Gastroesophageal sphincter (tissue), 4 donors: ENCODE measurements at regions not wholly inside any gene's neighbourhood (a gene's known extent, or its start where the extent isn't known, plus 50 kb on each side); places are given as distances from the start of the nearest gene placed in this dataset.

Experiments used
- ATAC-seq: fragments of 150-250 bp; one replicate; pipeline ENCODE4 v1.9.1; 2016; ENCODE audit warnings: mild to moderate bottlenecking, moderate library complexity
- H3K27ac ChIP-seq, 4 donors: fragments of 200-600 bp; sonication (generic) in 3 of 4; 1 replicate in 3 of 4; 2 replicates in 1 of 4; pipeline ENCODE4 v1.5.1; 2016 to 2019
- H3K27me3 ChIP-seq: fragments of 200-600 bp; sonication (generic); one replicate; pipeline ENCODE4 v1.5.1; 2019
- H3K36me3 ChIP-seq, 2 donors: fragments of 200-600 bp; sonication (generic); one replicate each; pipeline ENCODE4 v1.5.1; 2019; ENCODE audit warnings: control low read depth in 1 of 2
- H3K4me1 ChIP-seq, 3 donors: fragments of 200-600 bp; sonication (generic); 1 replicate in 2 of 3; 2 replicates in 1 of 3; pipeline ENCODE4 v1.5.1; 2016 to 2019; ENCODE audit warnings: control low read depth in 2 of 3
- H3K4me3 ChIP-seq, 2 donors: fragments of 200-600 bp; sonication (generic); one replicate each; pipeline ENCODE4 v1.5.1; 2019; ENCODE audit warnings: mild to moderate bottlenecking in 1 of 2, moderate library complexity in 1 of 2
- H3K9me3 ChIP-seq, 3 donors: fragments of 200-600 bp; sonication (generic); one replicate each; pipeline ENCODE4 v1.5.1; 2017 to 2019; ENCODE audit warnings: control low read depth in 2 of 3
- EP300 ChIP-seq: sonication (generic); formaldehyde crosslinking; IDR thresholded peaks from one replicate; pipeline ENCODE4 v1.6.1; 2017; ENCODE audit warnings: antibody characterized with exemption, mild to moderate bottlenecking
- POLR2A ChIP-seq, 2 donors: fragments of 450-650 bp; IDR thresholded peaks; one replicate each; pipeline ENCODE4 v1.6.1; 2017; ENCODE audit warnings: antibody characterized with exemption in 2 of 2, mild to moderate bottlenecking in 2 of 2, moderate library complexity in 1 of 2
- POLR2AphosphoS5 ChIP-seq: sonication (generic); formaldehyde crosslinking; IDR thresholded peaks from one replicate; pipeline ENCODE4 v1.6.1; 2017; ENCODE audit warnings: antibody characterized with exemption
- WGBS, 2 donors: methylation state at CpG; one replicate each; pipeline ENCODE4 v1.1.5; 2018; ENCODE audit warnings: low coverage in 1 of 2; 5-methylcytosine and 5-hydroxymethylcytosine counted together
- TF ChIP-seq, protein P1 (sequence below), 4 experiments: fragments of 200-600 bp in 2 of 4; fragments of 450-650 bp in 2 of 4; sonication (generic) in 1 of 4; IDR thresholded peaks; one replicate each; pipeline ENCODE4 v1.5.1; 2017 to 2019; ENCODE audit warnings: antibody characterized with exemption in 4 of 4, mild to moderate bottlenecking in 2 of 4, moderate library complexity in 2 of 4

DNA sequence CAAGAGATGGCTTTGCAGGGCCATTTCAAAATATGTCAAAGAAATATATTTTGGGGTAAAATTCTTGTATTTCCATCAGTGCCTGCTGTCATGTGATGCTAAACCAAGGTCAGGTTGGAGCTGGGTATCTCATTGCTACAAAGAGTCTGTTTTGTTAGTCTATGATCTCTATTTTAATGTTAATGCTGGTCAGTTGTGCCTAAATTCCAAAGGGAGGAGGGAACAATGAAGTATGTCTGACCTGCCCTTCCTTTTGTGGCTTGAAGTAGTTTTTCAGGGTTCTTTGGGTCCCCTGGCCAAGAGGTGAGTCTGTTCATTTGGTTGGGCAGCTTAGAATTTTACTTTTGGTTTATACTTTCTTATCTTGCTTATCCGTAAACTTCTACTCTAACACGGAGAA lies 61.6 kb upstream of the DYNAP start:
- no peak for ATAC-seq
- Histone ChIP-seq H3K27me3 (no peaks in the 10 kb centered on the region), H3K9me3 (no peaks in the 10 kb centered on the region), H3K4me3 (no peak overlapping the region), H3K36me3 (no peaks in the 10 kb centered on the region), H3K27ac (no peak overlapping the region), H3K4me1 (no peaks in the 10 kb centered on the region)
- 14 to 20% methylated on average over 2 of the region's 2 CpGs for WGBS, 2 donors
- TF ChIP-seq, protein P1, sequence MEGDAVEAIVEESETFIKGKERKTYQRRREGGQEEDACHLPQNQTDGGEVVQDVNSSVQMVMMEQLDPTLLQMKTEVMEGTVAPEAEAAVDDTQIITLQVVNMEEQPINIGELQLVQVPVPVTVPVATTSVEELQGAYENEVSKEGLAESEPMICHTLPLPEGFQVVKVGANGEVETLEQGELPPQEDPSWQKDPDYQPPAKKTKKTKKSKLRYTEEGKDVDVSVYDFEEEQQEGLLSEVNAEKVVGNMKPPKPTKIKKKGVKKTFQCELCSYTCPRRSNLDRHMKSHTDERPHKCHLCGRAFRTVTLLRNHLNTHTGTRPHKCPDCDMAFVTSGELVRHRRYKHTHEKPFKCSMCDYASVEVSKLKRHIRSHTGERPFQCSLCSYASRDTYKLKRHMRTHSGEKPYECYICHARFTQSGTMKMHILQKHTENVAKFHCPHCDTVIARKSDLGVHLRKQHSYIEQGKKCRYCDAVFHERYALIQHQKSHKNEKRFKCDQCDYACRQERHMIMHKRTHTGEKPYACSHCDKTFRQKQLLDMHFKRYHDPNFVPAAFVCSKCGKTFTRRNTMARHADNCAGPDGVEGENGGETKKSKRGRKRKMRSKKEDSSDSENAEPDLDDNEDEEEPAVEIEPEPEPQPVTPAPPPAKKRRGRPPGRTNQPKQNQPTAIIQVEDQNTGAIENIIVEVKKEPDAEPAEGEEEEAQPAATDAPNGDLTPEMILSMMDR (IDR thresholded peaks at IDR 0.05): no peak
- no peak for TF ChIP-seq POLR2AphosphoS5
- no peak for TF ChIP-seq POLR2A (IDR thresholded peaks at IDR 0.05)
- no peak for TF ChIP-seq EP300

DNA sequence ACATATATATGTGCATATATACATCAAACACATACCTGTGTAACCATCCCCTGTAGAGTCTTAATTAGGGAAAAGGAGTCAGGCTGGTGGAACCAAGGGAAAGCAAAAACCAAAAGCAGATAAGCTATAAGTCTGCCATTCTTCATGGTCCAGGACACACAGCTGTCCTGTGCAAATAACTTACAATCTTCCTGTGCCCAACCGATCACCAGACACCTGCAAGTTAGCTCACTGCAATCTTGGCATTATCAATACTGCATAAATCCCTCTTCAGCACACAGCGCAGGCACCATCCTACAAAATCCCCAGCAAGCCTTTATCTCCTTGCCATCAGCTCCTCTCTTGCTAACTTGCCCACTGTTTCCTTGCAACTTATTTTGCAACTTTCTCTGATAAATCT lies 60.8 kb upstream of the DYNAP start:
- no peaks in the 10 kb centered on the region for H3K36me3 ChIP-seq
- H3K27ac ChIP-seq: no peak overlapping the region
- no peak for ATAC-seq
- H3K4me3 ChIP-seq: no peak overlapping the region
- WGBS, 2 donors: 27% methylated on average over 2 of the region's 2 CpGs; no CpG with 5 or more reads in 1 of the 2 donors
- TF ChIP-seq POLR2A (IDR thresholded peaks at IDR 0.05): no peak
- TF ChIP-seq POLR2AphosphoS5: no peak
- no peak for TF ChIP-seq EP300
- TF ChIP-seq, protein P1 (IDR thresholded peaks at IDR 0.05): no peak
- H3K9me3 ChIP-seq: no peaks in the 10 kb centered on the region
- no peaks in the 10 kb centered on the region for H3K4me1 ChIP-seq
- H3K27me3 ChIP-seq: no peaks in the 10 kb centered on the region

DNA sequence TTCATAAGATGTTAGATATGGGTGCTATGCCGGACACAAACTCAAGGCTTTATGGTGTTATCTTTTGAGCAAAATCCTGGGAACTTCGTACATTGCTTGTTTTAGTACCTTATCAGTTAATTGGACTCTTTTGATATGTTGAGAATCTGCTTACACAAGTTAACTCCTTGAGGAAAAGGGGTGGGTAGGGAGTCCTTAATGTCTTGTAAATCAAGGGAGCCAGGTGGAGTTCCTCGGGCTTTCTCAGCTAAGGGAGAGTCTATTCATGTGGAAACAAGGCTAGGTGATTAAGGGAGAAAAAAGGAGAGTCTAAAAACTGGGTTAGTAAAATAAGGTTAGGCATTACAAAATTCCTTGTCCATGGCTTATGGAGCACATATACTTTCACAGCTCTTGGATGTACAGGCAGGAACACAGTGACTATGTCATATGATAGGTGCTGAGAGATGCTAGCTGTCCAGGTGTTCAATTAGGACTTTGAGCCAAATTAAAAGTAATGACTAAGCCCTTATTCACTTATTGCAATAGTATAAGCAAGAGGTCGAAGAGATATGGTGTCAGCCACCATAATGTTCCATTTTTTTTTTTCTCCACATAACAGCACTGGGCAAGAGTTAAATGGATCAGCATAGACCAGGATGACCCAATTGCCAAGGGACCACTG lies 59.5 kb upstream of the DYNAP start:
- H3K4me3 ChIP-seq: no peak overlapping the region
- ATAC-seq: no peak
- 20 to 21% methylated on average over 3 to 4 of the region's 4 CpGs for WGBS, 2 donors
- no peaks in the 10 kb centered on the region for H3K27me3 ChIP-seq
- no peaks in the 10 kb centered on the region for H3K36me3 ChIP-seq
- no peak overlapping the region for H3K27ac ChIP-seq
- TF ChIP-seq POLR2AphosphoS5: no peak
- TF ChIP-seq, protein P1 (IDR thresholded peaks at IDR 0.05): no peak
- no peak for TF ChIP-seq EP300
- no peak for TF ChIP-seq POLR2A (IDR thresholded peaks at IDR 0.05)
- peaks cover 0 to 8% (median 0%) of the 10 kb centered on the region in 3 donors for H3K9me3 ChIP-seq
- H3K4me1 ChIP-seq: no peaks in the 10 kb centered on the region

DNA sequence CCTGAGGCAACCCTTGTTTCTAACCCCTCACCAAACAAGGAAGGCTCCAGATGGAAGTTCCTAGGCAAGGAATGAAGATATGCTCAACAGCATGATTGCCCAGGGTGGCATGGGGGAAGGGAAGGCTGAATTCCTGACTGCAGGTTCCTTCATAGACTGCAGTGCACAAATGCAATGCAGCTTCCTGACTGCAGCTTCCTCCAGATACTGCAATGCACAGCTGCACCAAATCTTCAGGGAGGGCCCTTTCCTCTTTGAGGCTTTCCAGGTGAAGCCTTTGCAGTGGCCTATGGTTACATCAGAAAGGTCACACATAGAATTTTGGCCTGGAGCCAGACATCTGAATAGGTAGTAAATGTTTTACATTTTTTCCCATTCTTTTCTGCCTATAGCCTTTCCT lies 58.8 kb upstream of the DYNAP start:
- ATAC-seq: no peak
- H3K36me3 ChIP-seq: no peaks in the 10 kb centered on the region
- no peak overlapping the region for H3K27ac ChIP-seq
- no peaks in the 10 kb centered on the region for H3K4me1 ChIP-seq
- H3K27me3 ChIP-seq: no peaks in the 10 kb centered on the region
- H3K4me3 ChIP-seq: no peak overlapping the region
- no peak for TF ChIP-seq POLR2A (IDR thresholded peaks at IDR 0.05)
- TF ChIP-seq, protein P1 (IDR thresholded peaks at IDR 0.05): no peak
- H3K9me3 ChIP-seq: peaks cover 0 to 8% (median 0%) of the 10 kb centered on the region in 3 donors

DNA sequence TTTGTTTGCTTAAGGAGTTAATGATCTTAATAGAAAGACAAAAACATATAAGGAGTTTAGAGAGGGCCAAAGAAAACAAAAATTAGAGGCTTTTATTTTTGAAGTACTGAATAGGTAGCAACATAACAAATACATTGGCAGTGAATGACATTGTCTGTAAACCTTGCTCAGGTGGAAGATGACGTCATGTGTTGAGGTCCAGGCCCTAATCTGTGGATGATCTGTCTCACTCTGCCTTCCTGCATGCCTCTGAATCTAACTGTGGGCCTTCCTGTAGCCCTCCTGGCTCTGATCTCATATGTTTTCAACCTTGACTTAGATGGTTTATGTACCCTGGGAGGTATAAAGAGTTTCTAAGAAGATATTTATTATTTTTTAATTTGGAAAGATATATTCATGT lies 58.1 kb upstream of the DYNAP start:
- peaks cover 0 to 8% (median 0%) of the 10 kb centered on the region in 3 donors for H3K9me3 ChIP-seq
- no peak for ATAC-seq
- H3K36me3 ChIP-seq: no peaks in the 10 kb centered on the region
- no peak overlapping the region for H3K27ac ChIP-seq
- no peaks in the 10 kb centered on the region for H3K27me3 ChIP-seq
- TF ChIP-seq POLR2AphosphoS5: no peak
- no peak for TF ChIP-seq EP300
- no peak for TF ChIP-seq POLR2A (IDR thresholded peaks at IDR 0.05)
- TF ChIP-seq, protein P1 (IDR thresholded peaks at IDR 0.05): no peak
- WGBS, 2 donors: 0 to 47% methylated on average over 1 of the region's 1 CpG
- H3K4me3 ChIP-seq: no peak overlapping the region
- no peaks in the 10 kb centered on the region for H3K4me1 ChIP-seq
